ENCODE measurements at regions not wholly inside any gene's neighbourhood (a gene's known extent, or its start where the extent isn't known, plus 50 kb on each side); places are given as distances from the start of the nearest gene placed in this dataset.

GRCh38 chr9:20207176-20207575, 415.1 kb downstream of the MLLT3 start:
- 86 to 89% methylated on average over 1 of the region's 1 CpG for WGBS, 2 experiments
- H3K36me3 ChIP-seq (ENCODE audit: control insufficient read depth, insufficient read depth, low read length) = no peaks in the 10 kb centered on the region
- no peaks in the 10 kb centered on the region for H3K9me3 ChIP-seq (ENCODE audit: control insufficient read depth, low read length)
- H3K27me3 ChIP-seq (ENCODE audit: control insufficient read depth, insufficient read depth, low read length, poor library complexity, severe bottlenecking) = no peaks in the 10 kb centered on the region
- no peak overlapping the region for H3K27ac ChIP-seq (ENCODE audit: insufficient read depth, low read depth, low read length, poor library complexity, severe bottlenecking)
- no peaks in the 10 kb centered on the region for H3K4me1 ChIP-seq (ENCODE audit: control insufficient read depth, insufficient read depth, low read length)
- H3K4me3 ChIP-seq (ENCODE audit: insufficient read depth, low read depth, low read length) = no peak overlapping the region

GRCh38 chr9:20205821-20206220, 416.5 kb downstream of the MLLT3 start:
- H3K4me3 ChIP-seq (ENCODE audit: insufficient read depth, low read depth, low read length) = no peak overlapping the region
- WGBS, 2 experiments = no CpG with 5 or more reads among the region's 2 CpGs
- no peaks in the 10 kb centered on the region for H3K9me3 ChIP-seq (ENCODE audit: control insufficient read depth, low read length)
- no peaks in the 10 kb centered on the region for H3K4me1 ChIP-seq (ENCODE audit: control insufficient read depth, insufficient read depth, low read length)
- H3K36me3 ChIP-seq (ENCODE audit: control insufficient read depth, insufficient read depth, low read length) = no peaks in the 10 kb centered on the region
- no peaks in the 10 kb centered on the region for H3K27me3 ChIP-seq (ENCODE audit: control insufficient read depth, insufficient read depth, low read length, poor library complexity, severe bottlenecking)
- no peak overlapping the region for H3K27ac ChIP-seq (ENCODE audit: insufficient read depth, low read depth, low read length, poor library complexity, severe bottlenecking)

- Histone ChIP-seq H3K4me1 (ENCODE audit: control insufficient read depth, insufficient read depth, low read length) (peaks cover 13% of the 10 kb centered on the region), H3K27me3 (ENCODE audit: control insufficient read depth, insufficient read depth, low read length, poor library complexity, severe bottlenecking) (no peaks in the 10 kb centered on the region), H3K9me3 (ENCODE audit: control insufficient read depth, low read length) (no peaks in the 10 kb centered on the region), H3K36me3 (ENCODE audit: control insufficient read depth, insufficient read depth, low read length) (no peaks in the 10 kb centered on the region), H3K27ac (ENCODE audit: insufficient read depth, low read depth, low read length, poor library complexity, severe bottlenecking) (no peak overlapping the region), H3K4me3 (ENCODE audit: insufficient read depth, low read depth, low read length) (no peak overlapping the region)
- WGBS, 2 experiments = 75 to 86% methylated on average over 1 of the region's 1 CpG
Measured at GRCh38 chr9:20200991-20201431, 412.2 kb upstream of the SLC24A2 start.

- no peaks in the 10 kb centered on the region for H3K36me3 ChIP-seq (ENCODE audit: control insufficient read depth, insufficient read depth, low read length)
- H3K27ac ChIP-seq (ENCODE audit: insufficient read depth, low read depth, low read length, poor library complexity, severe bottlenecking) = no peak overlapping the region
- whole genome bisulfite sequencing, 2 experiments = 93 to 95% methylated on average over 2 of the region's 2 CpGs
- H3K9me3 ChIP-seq (ENCODE audit: control insufficient read depth, low read length) = no peaks in the 10 kb centered on the region
- peaks cover 13% of the 10 kb centered on the region for H3K4me1 ChIP-seq (ENCODE audit: control insufficient read depth, insufficient read depth, low read length)
- no peak overlapping the region for H3K4me3 ChIP-seq (ENCODE audit: insufficient read depth, low read depth, low read length)
- H3K27me3 ChIP-seq (ENCODE audit: control insufficient read depth, insufficient read depth, low read length, poor library complexity, severe bottlenecking) = no peaks in the 10 kb centered on the region
Measured at GRCh38 chr9:20200581-20200980, 411.7 kb upstream of the SLC24A2 start.

- Histone ChIP-seq H3K4me1 (ENCODE audit: control insufficient read depth, insufficient read depth, low read length) (peaks cover 13% of the 10 kb centered on the region), H3K9me3 (ENCODE audit: control insufficient read depth, low read length) (no peaks in the 10 kb centered on the region), H3K27ac (ENCODE audit: insufficient read depth, low read depth, low read length, poor library complexity, severe bottlenecking) (no peak overlapping the region), H3K36me3 (ENCODE audit: control insufficient read depth, insufficient read depth, low read length) (no peaks in the 10 kb centered on the region), H3K4me3 (ENCODE audit: insufficient read depth, low read depth, low read length) (no peak overlapping the region), H3K27me3 (ENCODE audit: control insufficient read depth, insufficient read depth, low read length, poor library complexity, severe bottlenecking) (no peaks in the 10 kb centered on the region)
- 74 to 86% methylated on average over 2 of the region's 2 CpGs for WGBS, 2 experiments
Measured at GRCh38 chr9:20199111-20199510, 410.3 kb upstream of the SLC24A2 start.

- Histone ChIP-seq H3K36me3 (ENCODE audit: control insufficient read depth, insufficient read depth, low read length) (no peaks in the 10 kb centered on the region), H3K27me3 (ENCODE audit: control insufficient read depth, insufficient read depth, low read length, poor library complexity, severe bottlenecking) (no peaks in the 10 kb centered on the region), H3K4me3 (ENCODE audit: insufficient read depth, low read depth, low read length) (no peak overlapping the region), H3K27ac (ENCODE audit: insufficient read depth, low read depth, low read length, poor library complexity, severe bottlenecking) (peak overlapping the region; percentile 51), H3K9me3 (ENCODE audit: control insufficient read depth, low read length) (no peaks in the 10 kb centered on the region), H3K4me1 (ENCODE audit: control insufficient read depth, insufficient read depth, low read length) (peaks cover 13% of the 10 kb centered on the region)
- 38 to 39% methylated on average over 6 to 7 of the region's 7 CpGs for WGBS, 2 experiments
Measured at GRCh38 chr9:20197976-20198685, 409.3 kb upstream of the SLC24A2 start.

GRCh38 chr9:20191228-20191840, 402.5 kb upstream of the SLC24A2 start:
- no peaks in the 10 kb centered on the region for H3K36me3 ChIP-seq (ENCODE audit: control insufficient read depth, insufficient read depth, low read length)
- H3K4me3 ChIP-seq (ENCODE audit: insufficient read depth, low read depth, low read length) = no peak overlapping the region
- no peaks in the 10 kb centered on the region for H3K9me3 ChIP-seq (ENCODE audit: control insufficient read depth, low read length)
- no peaks in the 10 kb centered on the region for H3K27me3 ChIP-seq (ENCODE audit: control insufficient read depth, insufficient read depth, low read length, poor library complexity, severe bottlenecking)
- H3K27ac ChIP-seq (ENCODE audit: insufficient read depth, low read depth, low read length, poor library complexity, severe bottlenecking) = no peak overlapping the region
- 94 to 95% methylated on average over 2 to 3 of the region's 4 CpGs for WGBS, 2 experiments
- peaks cover 17% of the 10 kb centered on the region for H3K4me1 ChIP-seq (ENCODE audit: control insufficient read depth, insufficient read depth, low read length)

GRCh38 chr9:20189871-20190270, 401.0 kb upstream of the SLC24A2 start:
- WGBS, 2 experiments = 15% methylated on average over 4 of the region's 4 CpGs
- H3K9me3 ChIP-seq (ENCODE audit: control insufficient read depth, low read length) = no peaks in the 10 kb centered on the region
- H3K4me3 ChIP-seq (ENCODE audit: insufficient read depth, low read depth, low read length) = no peak overlapping the region
- no peaks in the 10 kb centered on the region for H3K36me3 ChIP-seq (ENCODE audit: control insufficient read depth, insufficient read depth, low read length)
- H3K4me1 ChIP-seq (ENCODE audit: control insufficient read depth, insufficient read depth, low read length) = peaks cover 17% of the 10 kb centered on the region
- H3K27ac ChIP-seq (ENCODE audit: insufficient read depth, low read depth, low read length, poor library complexity, severe bottlenecking) = peak overlapping the region; percentile 73
- H3K27me3 ChIP-seq (ENCODE audit: control insufficient read depth, insufficient read depth, low read length, poor library complexity, severe bottlenecking) = no peaks in the 10 kb centered on the region

GRCh38 chr9:20188616-20189369, 400.0 kb upstream of the SLC24A2 start:
- Histone ChIP-seq H3K27ac (ENCODE audit: insufficient read depth, low read depth, low read length, poor library complexity, severe bottlenecking) (peak overlapping the region; percentile 73), H3K4me3 (ENCODE audit: insufficient read depth, low read depth, low read length) (no peak overlapping the region)

GRCh38 chr9:20187318-20187717, 398.5 kb upstream of the SLC24A2 start:
- Histone ChIP-seq H3K36me3 (ENCODE audit: control insufficient read depth, insufficient read depth, low read length) (no peaks in the 10 kb centered on the region), H3K27ac (ENCODE audit: insufficient read depth, low read depth, low read length, poor library complexity, severe bottlenecking) (no peak overlapping the region), H3K4me1 (ENCODE audit: control insufficient read depth, insufficient read depth, low read length) (peaks cover 17% of the 10 kb centered on the region), H3K4me3 (ENCODE audit: insufficient read depth, low read depth, low read length) (no peak overlapping the region), H3K9me3 (ENCODE audit: control insufficient read depth, low read length) (no peaks in the 10 kb centered on the region), H3K27me3 (ENCODE audit: control insufficient read depth, insufficient read depth, low read length, poor library complexity, severe bottlenecking) (no peaks in the 10 kb centered on the region)
- WGBS, 2 experiments = 45 to 48% methylated on average over 2 of the region's 2 CpGs

More at GRCh38 chr9:20188616-20189369, 400.0 kb upstream of the SLC24A2 start:
- H3K9me3 ChIP-seq (ENCODE audit: control insufficient read depth, low read length) = no peaks in the 10 kb centered on the region
- no peaks in the 10 kb centered on the region for H3K36me3 ChIP-seq (ENCODE audit: control insufficient read depth, insufficient read depth, low read length)
- 72% methylated on average over 6 of the region's 6 CpGs for WGBS, 2 experiments
- peaks cover 17% of the 10 kb centered on the region for H3K4me1 ChIP-seq (ENCODE audit: control insufficient read depth, insufficient read depth, low read length)
- no peaks in the 10 kb centered on the region for H3K27me3 ChIP-seq (ENCODE audit: control insufficient read depth, insufficient read depth, low read length, poor library complexity, severe bottlenecking)
